ENCODE measurements at regions not wholly inside any gene's neighbourhood (a gene's known extent, or its start where the extent isn't known, plus 50 kb on each side); places are given as distances from the start of the nearest gene placed in this dataset.

GRCh38 chr16:73848993-73849392, 447.6 kb upstream of the PSMD7 start:
- no peaks in the 10 kb centered on the region for H3K4me1 ChIP-seq (ENCODE audit: control insufficient read depth, insufficient read depth, low read length)
- no peak for TF ChIP-seq NR2F1 (conservative IDR thresholded peaks at IDR 0.05)
- TF ChIP-seq KLF5 (IDR thresholded peaks at IDR 0.05; ENCODE audit: partially characterized antibody) = no peak
- TF ChIP-seq BHLHE40 (IDR thresholded peaks at IDR 0.05; ENCODE audit: borderline replicate concordance in 1 of 2, low read depth in 2 of 2, low read length in 1 of 2) = no peak
- TF ChIP-seq ZNF274 (IDR thresholded peaks at IDR 0.05; ENCODE audit: insufficient read depth, insufficient read length) = no peak
- no peak for TF ChIP-seq MYC (IDR thresholded peaks at IDR 0.05; ENCODE audit: insufficient read depth, insufficient read length, insufficient replicate concordance, low read length, severe bottlenecking)
- no peak for TF ChIP-seq ZNF687 (IDR thresholded peaks at IDR 0.05)
- no peak for TF ChIP-seq SIN3A (IDR thresholded peaks at IDR 0.05; ENCODE audit: low read depth, low read length)
- TF ChIP-seq USF1 (IDR thresholded peaks at IDR 0.05; ENCODE audit: borderline replicate concordance, extremely low read length, insufficient read depth, low read depth, low read length) = no peak
- H3K36me3 ChIP-seq (ENCODE audit: control insufficient read depth in 2 of 2, insufficient read depth in 2 of 2, low read length in 1 of 2) = no peaks in the 10 kb centered on the region
- no TSS peak for BruUV-seq (replicated peaks)
- H3K4me2 ChIP-seq (ENCODE audit: control insufficient read depth, insufficient read depth) = no peak overlapping the region
- ChIA-PET RAD21 (ENCODE audit: unreplicated experiment) (no interaction called here), CTCF (no interaction called here), POLR2A (no interaction called here), SMC1A (ENCODE audit: uncharacterized antibody, unreplicated experiment) (interaction anchor here (0.7 kb wide), 1 partner anchor 28 kb away, joined by 3 read pairs; no protein-coding TSS in a partner anchor)
- H2AFZ ChIP-seq (ENCODE audit: control insufficient read depth, low read depth, low read length) = no peak overlapping the region
- ATAC-seq (no peak), FAIRE-seq (no peak), DNase-seq (ENCODE audit: low read depth, low spot score) (no peak)
- H3K9me3 ChIP-seq (replicated peaks; ENCODE audit: control insufficient read depth, insufficient read depth, low read length) = no peaks in the 10 kb centered on the region
- H3K27ac ChIP-seq (ENCODE audit: control insufficient read depth, insufficient read depth) = no peak overlapping the region
- H3K27me3 ChIP-seq (replicated peaks in 1 of 2; ENCODE audit: control insufficient read depth in 2 of 2, insufficient read depth in 2 of 2, low read length in 1 of 2) = no peaks in the 10 kb centered on the region
- H3K9ac ChIP-seq (ENCODE audit: control insufficient read depth, insufficient read depth, low read length) = no peak overlapping the region
- H3K4me3 ChIP-seq = no peak overlapping the region
- 11% methylated on average over 4 of the region's 4 CpGs for WGBS (ENCODE audit: insufficient coverage, insufficient replicate concordance, low lambda C conversion rate, missing lambda C conversion rate)
- H3K79me2 ChIP-seq (ENCODE audit: control insufficient read depth, insufficient read depth, low read length) = no peaks in the 10 kb centered on the region
- intact Hi-C loops (cut with micrococcal nuclease; ENCODE audit: unreplicated experiment) = no loop called here
- in situ Hi-C loops (cut with MboI) = no loop called here
- no peaks in the 10 kb centered on the region for H4K20me1 ChIP-seq (ENCODE audit: control insufficient read depth, insufficient read depth)
